HG03354 (cell line): ENCODE measurements at regions not wholly inside any gene's neighbourhood (a gene's known extent, or its start where the extent isn't known, plus 50 kb on each side); places are given as distances from the start of the nearest gene placed in this dataset.
A peak's percentile ranks its signal among the peaks of the same experiment; 100 is the strongest.

Experiments
- ATAC-seq: cut with Tn5 transposase; IDR thresholded peaks from one replicate; pipeline ENCODE4 v1.9.1; 2021; ENCODE audit warnings: mild to moderate bottlenecking; ENCODE audit not compliant: unreplicated experiment, poor library complexity, severe bottlenecking

GRCh38 chr4:35818520-35818919, 425.8 kb downstream of the ARAP2 start:
- ATAC-seq = no peak

GRCh38 chr4:35820003-35820402, 424.3 kb downstream of the ARAP2 start:
- no peak for ATAC-seq

GRCh38 chr4:35824231-35824630, 420.1 kb downstream of the ARAP2 start:
- ATAC-seq = no peak

- no peak for ATAC-seq
These were observed 408.4 kb downstream of the ARAP2 start for GRCh38 chr4:35835893-35836292.

GRCh38 chr4:35836596-35836995, 407.7 kb downstream of the ARAP2 start:
- no peak for ATAC-seq

GRCh38 chr4:35867057-35867456, 377.3 kb downstream of the ARAP2 start:
- ATAC-seq = no peak

GRCh38 chr4:35872273-35872672, 372.0 kb downstream of the ARAP2 start:
- no peak for ATAC-seq

GRCh38 chr4:35879479-35879878, 364.8 kb downstream of the ARAP2 start:
- no peak for ATAC-seq

GRCh38 chr4:35883108-35883507, 361.2 kb downstream of the ARAP2 start:
- no peak for ATAC-seq

GRCh38 chr4:35884714-35885480, 359.4 kb downstream of the ARAP2 start:
- no peak for ATAC-seq

GRCh38 chr4:35897808-35898207, 346.5 kb downstream of the ARAP2 start:
- ATAC-seq = no peak

- ATAC-seq = no peak
These were observed 343.7 kb downstream of the ARAP2 start for GRCh38 chr4:35900286-35901243.

GRCh38 chr4:35912174-35912573, 332.1 kb downstream of the ARAP2 start:
- peak; percentile 93 for ATAC-seq

GRCh38 chr4:35918491-35918977, 325.8 kb downstream of the ARAP2 start:
- ATAC-seq = no peak

- ATAC-seq = peak; percentile 90
These were observed 318.5 kb downstream of the ARAP2 start for GRCh38 chr4:35925806-35926205.

- ATAC-seq = no peak
These were observed 317.5 kb downstream of the ARAP2 start for GRCh38 chr4:35926788-35927187.

- peak; percentile 14 for ATAC-seq
These were observed 310.4 kb downstream of the ARAP2 start for GRCh38 chr4:35933901-35934300.

GRCh38 chr4:35934320-35934981, 309.9 kb downstream of the ARAP2 start:
- peak; percentile 41 for ATAC-seq

- ATAC-seq = no peak
These were observed 305.4 kb downstream of the ARAP2 start for GRCh38 chr4:35938936-35939335.

GRCh38 chr4:35939751-35940150, 304.6 kb downstream of the ARAP2 start:
- ATAC-seq = no peak
